ENCODE measurements at regions not wholly inside any gene's neighbourhood (a gene's known extent, or its start where the extent isn't known, plus 50 kb on each side); places are given as distances from the start of the nearest gene placed in this dataset.

GRCh38 chr15:97750060-97750459 is 210.4 kb upstream of the ARRDC4 start:
- no peak for TF ChIP-seq CTCF (IDR thresholded peaks at IDR 0.05)
- no peak for TF ChIP-seq POLR2A (IDR thresholded peaks at IDR 0.05)
- TF ChIP-seq EP300 (IDR thresholded peaks at IDR 0.05), result no peak

Data from ovary (tissue), 3 donors.